GM19035 (cell line): ENCODE measurements at regions not wholly inside any gene's neighbourhood (a gene's known extent, or its start where the extent isn't known, plus 50 kb on each side); places are given as distances from the start of the nearest gene placed in this dataset.

Source experiments
- ATAC-seq: cut with Tn5 transposase; IDR thresholded peaks from one replicate; pipeline ENCODE4 v1.9.1; 2021; ENCODE audit not compliant: unreplicated experiment

- ATAC-seq: no peak
These were observed 519.3 kb downstream of the ISL1 start for GRCh38 chr5:51902512-51902911.

GRCh38 chr5:51908215-51908614, 525.0 kb downstream of the ISL1 start:
- no peak for ATAC-seq

- ATAC-seq: no peak
These were observed 561.4 kb downstream of the ISL1 start for GRCh38 chr5:51944500-51945125.

GRCh38 chr5:51958473-51958872, 575.2 kb downstream of the ISL1 start:
- ATAC-seq: no peak

GRCh38 chr5:51960617-51961121, 577.4 kb downstream of the ISL1 start:
- ATAC-seq: no peak

- no peak for ATAC-seq
These were observed 577.9 kb downstream of the ISL1 start for GRCh38 chr5:51961154-51961562.

- ATAC-seq: no peak
These were observed 585.5 kb downstream of the ISL1 start for GRCh38 chr5:51968756-51969155.

- ATAC-seq: no peak
These were observed 591.6 kb downstream of the ISL1 start for GRCh38 chr5:51974834-51975233.

- no peak for ATAC-seq
These were observed 593.8 kb downstream of the ISL1 start for GRCh38 chr5:51977014-51977413.

GRCh38 chr5:51983161-51983560, 599.9 kb downstream of the ISL1 start:
- no peak for ATAC-seq

GRCh38 chr5:51986733-51987132, 603.5 kb downstream of the ISL1 start:
- ATAC-seq: no peak

- ATAC-seq: no peak
These were observed 604.0 kb downstream of the ISL1 start for GRCh38 chr5:51987239-51987638.

GRCh38 chr5:51987669-51988209, 604.5 kb downstream of the ISL1 start:
- ATAC-seq: no peak

GRCh38 chr5:51988634-51989033, 605.4 kb downstream of the ISL1 start:
- no peak for ATAC-seq

GRCh38 chr5:51990241-51990640, 607.0 kb downstream of the ISL1 start:
- no peak for ATAC-seq

GRCh38 chr5:51990661-51991180, 607.5 kb downstream of the ISL1 start:
- ATAC-seq: no peak

GRCh38 chr5:51991940-51992339, 608.7 kb downstream of the ISL1 start:
- no peak for ATAC-seq

GRCh38 chr5:51995773-51996306, 612.6 kb downstream of the ISL1 start:
- ATAC-seq: no peak

GRCh38 chr5:51996356-51996861, 613.2 kb downstream of the ISL1 start:
- no peak for ATAC-seq

GRCh38 chr5:51997500-51997899, 614.3 kb downstream of the ISL1 start:
- no peak for ATAC-seq

GRCh38 chr5:51997949-51998348, 614.7 kb downstream of the ISL1 start:
- ATAC-seq: no peak

- ATAC-seq: peak; percentile 65
These were observed 624.1 kb downstream of the ISL1 start for GRCh38 chr5:52007230-52007858.
